ENCODE measurements at regions not wholly inside any gene's neighbourhood (a gene's known extent, or its start where the extent isn't known, plus 50 kb on each side); places are given as distances from the start of the nearest gene placed in this dataset.

DNA sequence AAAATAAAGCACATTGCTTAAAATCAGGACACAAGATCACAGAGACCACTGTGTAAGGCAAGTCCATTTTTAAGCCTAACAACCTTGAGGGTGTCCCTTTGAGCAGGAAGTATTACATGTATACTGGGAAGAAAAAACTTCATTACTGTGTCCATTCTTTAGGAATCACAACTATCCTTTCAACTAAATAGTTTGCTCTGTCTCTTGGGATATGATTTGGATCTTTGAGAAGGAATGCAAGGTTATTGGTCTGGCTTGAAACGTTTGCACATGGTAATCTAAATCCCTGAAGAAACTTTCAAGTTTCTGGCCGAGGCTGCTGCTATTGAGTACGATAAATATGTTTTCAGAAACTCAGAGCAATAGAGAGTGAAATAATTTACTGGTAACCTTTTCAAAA, 923.0 kb upstream of the SEMA6A start:
- Histone ChIP-seq H3K9me3 (replicated peaks; ENCODE audit: control insufficient read depth, insufficient read depth, low read length) (no peaks in the 10 kb centered on the region), H3K4me3 (replicated peaks in 1 of 3; ENCODE audit: insufficient read depth in 1 of 3, low read depth in 1 of 3, low read length in 3 of 3) (no peak overlapping the region), H3K36me3 (ENCODE audit: control insufficient read depth in 2 of 2, extremely low read depth in 1 of 2, insufficient read depth in 2 of 2, low read length in 2 of 2) (no peaks in the 10 kb centered on the region), H3K9ac (replicated peaks; ENCODE audit: extremely low read depth, insufficient read depth, low read length) (no peak overlapping the region), H3K4me2 (ENCODE audit: insufficient read depth, low read length) (no peak overlapping the region), H3K4me1 (ENCODE audit: control insufficient read depth, extremely low read depth, insufficient read depth, low read length) (no peaks in the 10 kb centered on the region), H3K79me2 (ENCODE audit: control insufficient read depth, insufficient read depth, low read length) (no peaks in the 10 kb centered on the region), H3K9me1 (replicated peaks; ENCODE audit: control insufficient read depth, extremely low read depth, insufficient read depth, low read length) (no peaks in the 10 kb centered on the region), H2AFZ (ENCODE audit: low read depth, low read length) (no peak overlapping the region), H3K27ac (ENCODE audit: insufficient read depth, low read depth, low read length) (no peak overlapping the region), H4K20me1 (replicated peaks; ENCODE audit: control insufficient read depth, extremely low read depth, insufficient read depth, low read length) (no peaks in the 10 kb centered on the region), H3K27me3 (ENCODE audit: control insufficient read depth in 2 of 2, insufficient read depth in 2 of 2, low read length in 2 of 2) (no peaks in the 10 kb centered on the region)
- no TSS peak for BruUV-seq (replicated peaks)
- intact Hi-C loops (cut with micrococcal nuclease), result no loop called here
- TF ChIP-seq FOS (IDR thresholded peaks at IDR 0.05; ENCODE audit: borderline replicate concordance, insufficient read depth, low read length) (no peak), JUN (IDR thresholded peaks at IDR 0.05; ENCODE audit: borderline replicate concordance, insufficient read depth, insufficient read length, low read depth) (no peak), POLR2AphosphoS5 (IDR thresholded peaks at IDR 0.05; ENCODE audit: insufficient read depth, low read depth, low read length) (no peak), MYC (IDR thresholded peaks at IDR 0.05; ENCODE audit: low read depth, low read length) (no peak), POLR2A (IDR thresholded peaks at IDR 0.05; ENCODE audit: low read depth, low read length) (no peak)
- TF ChIP-seq, protein P1, sequence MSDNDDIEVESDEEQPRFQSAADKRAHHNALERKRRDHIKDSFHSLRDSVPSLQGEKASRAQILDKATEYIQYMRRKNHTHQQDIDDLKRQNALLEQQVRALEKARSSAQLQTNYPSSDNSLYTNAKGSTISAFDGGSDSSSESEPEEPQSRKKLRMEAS (IDR thresholded peaks at IDR 0.05; ENCODE audit: insufficient read depth, insufficient read length), result no peak
- TF ChIP-seq, protein P2, sequence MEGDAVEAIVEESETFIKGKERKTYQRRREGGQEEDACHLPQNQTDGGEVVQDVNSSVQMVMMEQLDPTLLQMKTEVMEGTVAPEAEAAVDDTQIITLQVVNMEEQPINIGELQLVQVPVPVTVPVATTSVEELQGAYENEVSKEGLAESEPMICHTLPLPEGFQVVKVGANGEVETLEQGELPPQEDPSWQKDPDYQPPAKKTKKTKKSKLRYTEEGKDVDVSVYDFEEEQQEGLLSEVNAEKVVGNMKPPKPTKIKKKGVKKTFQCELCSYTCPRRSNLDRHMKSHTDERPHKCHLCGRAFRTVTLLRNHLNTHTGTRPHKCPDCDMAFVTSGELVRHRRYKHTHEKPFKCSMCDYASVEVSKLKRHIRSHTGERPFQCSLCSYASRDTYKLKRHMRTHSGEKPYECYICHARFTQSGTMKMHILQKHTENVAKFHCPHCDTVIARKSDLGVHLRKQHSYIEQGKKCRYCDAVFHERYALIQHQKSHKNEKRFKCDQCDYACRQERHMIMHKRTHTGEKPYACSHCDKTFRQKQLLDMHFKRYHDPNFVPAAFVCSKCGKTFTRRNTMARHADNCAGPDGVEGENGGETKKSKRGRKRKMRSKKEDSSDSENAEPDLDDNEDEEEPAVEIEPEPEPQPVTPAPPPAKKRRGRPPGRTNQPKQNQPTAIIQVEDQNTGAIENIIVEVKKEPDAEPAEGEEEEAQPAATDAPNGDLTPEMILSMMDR (IDR thresholded peaks at IDR 0.05; ENCODE audit: extremely low read depth in 1 of 2, insufficient read depth in 1 of 2, low read depth in 1 of 2, low read length in 2 of 2), result no peak
- dilution Hi-C loops (cut with MboI; ENCODE audit: extremely low pct_ligation_motif_present, low sequenced_read_pairs), result no loop called here
- FAIRE-seq (no peak), DNase-seq (ENCODE audit: low read depth, low spot score) (no peak)
- CTCF ChIA-PET, result no interaction called here
- POLR2A ChIA-PET, result no interaction called here

DNA sequence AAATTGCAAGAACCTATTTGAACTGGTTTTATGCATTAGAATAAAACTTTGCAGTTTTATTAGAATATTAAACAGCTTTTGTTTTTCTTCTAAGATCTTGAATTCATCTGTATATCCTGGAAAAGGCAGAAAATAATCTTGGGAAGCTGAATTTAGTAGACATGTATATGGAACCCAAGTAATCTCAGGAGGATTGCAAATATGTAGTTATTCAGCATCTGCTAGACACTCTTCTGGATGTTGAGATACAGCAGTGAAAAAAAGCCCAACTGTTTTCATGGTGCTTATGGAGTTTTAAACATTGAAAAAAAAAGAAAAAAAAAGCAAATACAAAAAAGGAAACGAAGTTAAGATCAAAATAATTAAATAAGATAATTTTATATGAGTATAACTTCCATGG, 922.2 kb upstream of the SEMA6A start:
- H2AFZ ChIP-seq (ENCODE audit: low read depth, low read length), result no peak overlapping the region
- H3K9me3 ChIP-seq (replicated peaks; ENCODE audit: control insufficient read depth, insufficient read depth, low read length), result no peaks in the 10 kb centered on the region
- FAIRE-seq, result no peak
- H3K9me1 ChIP-seq (replicated peaks; ENCODE audit: control insufficient read depth, extremely low read depth, insufficient read depth, low read length), result no peaks in the 10 kb centered on the region
- TF ChIP-seq MYC (IDR thresholded peaks at IDR 0.05; ENCODE audit: low read depth, low read length), result no peak
- TF ChIP-seq, protein P2 (IDR thresholded peaks at IDR 0.05; ENCODE audit: extremely low read depth in 1 of 2, insufficient read depth in 1 of 2, low read depth in 1 of 2, low read length in 2 of 2), result no peak
- no peak for TF ChIP-seq POLR2A (IDR thresholded peaks at IDR 0.05; ENCODE audit: low read depth, low read length)
- TF ChIP-seq JUN (IDR thresholded peaks at IDR 0.05; ENCODE audit: borderline replicate concordance, insufficient read depth, insufficient read length, low read depth), result no peak
- no peak for TF ChIP-seq GATA2 (IDR thresholded peaks at IDR 0.05; ENCODE audit: insufficient read depth, insufficient read length, low read depth, low read length)
- TF ChIP-seq, protein P1 (IDR thresholded peaks at IDR 0.05; ENCODE audit: insufficient read depth, insufficient read length), result no peak
- no peak for TF ChIP-seq FOS (IDR thresholded peaks at IDR 0.05; ENCODE audit: borderline replicate concordance, insufficient read depth, low read length)
- no peak for TF ChIP-seq EZH2 (IDR thresholded peaks at IDR 0.05; ENCODE audit: borderline replicate concordance, low read depth, low read length, severe bottlenecking)
- no peak for TF ChIP-seq POLR2AphosphoS5 (IDR thresholded peaks at IDR 0.05; ENCODE audit: insufficient read depth, low read depth, low read length)
- no peak overlapping the region for H3K4me2 ChIP-seq (ENCODE audit: insufficient read depth, low read length)
- no peaks in the 10 kb centered on the region for H3K36me3 ChIP-seq (ENCODE audit: control insufficient read depth in 2 of 2, extremely low read depth in 1 of 2, insufficient read depth in 2 of 2, low read length in 2 of 2)
- no peaks in the 10 kb centered on the region for H3K27me3 ChIP-seq (ENCODE audit: control insufficient read depth in 2 of 2, insufficient read depth in 2 of 2, low read length in 2 of 2)
- no peaks in the 10 kb centered on the region for H4K20me1 ChIP-seq (replicated peaks; ENCODE audit: control insufficient read depth, extremely low read depth, insufficient read depth, low read length)
- no peak overlapping the region for H3K4me3 ChIP-seq (replicated peaks in 1 of 3; ENCODE audit: insufficient read depth in 1 of 3, low read depth in 1 of 3, low read length in 3 of 3)
- dilution Hi-C loops (cut with MboI; ENCODE audit: extremely low pct_ligation_motif_present, low sequenced_read_pairs), result no loop called here
- no peaks in the 10 kb centered on the region for H3K79me2 ChIP-seq (ENCODE audit: control insufficient read depth, insufficient read depth, low read length)
- intact Hi-C loops (cut with micrococcal nuclease), result no loop called here
- BruUV-seq (replicated peaks), result no TSS peak
- H3K9ac ChIP-seq (replicated peaks; ENCODE audit: extremely low read depth, insufficient read depth, low read length), result no peak overlapping the region
- CTCF ChIA-PET, result no interaction called here
- POLR2A ChIA-PET, result no interaction called here
- no peaks in the 10 kb centered on the region for H3K4me1 ChIP-seq (ENCODE audit: control insufficient read depth, extremely low read depth, insufficient read depth, low read length)
- no peak overlapping the region for H3K27ac ChIP-seq (ENCODE audit: insufficient read depth, low read depth, low read length)
- DNase-seq (ENCODE audit: low read depth, low spot score), result no peak
